SK-N-MC (cell line): ENCODE measurements at regions not wholly inside any gene's neighbourhood (a gene's known extent, or its start where the extent isn't known, plus 50 kb on each side); places are given as distances from the start of the nearest gene placed in this dataset.
"Not testable (repeated sequence)": the region's sequence is repeated elsewhere in the genome, so short reads cannot be mapped to it uniquely, and the experiment has no call there.

ENCODE experiments used
- EZH2 ChIP-seq: fragments of 200-600 bp; sonication (generic); IDR thresholded peaks from one replicate; pipeline ENCODE4 v1.6.1; 2017; ENCODE audit warnings: antibody characterized with exemption
- FOXP2 ChIP-seq: optimal IDR thresholded peaks from 2 replicates; pipeline ENCODE3; 2011; ENCODE audit warnings: mild to moderate bottlenecking, moderate library complexity; ENCODE audit not compliant: insufficient read depth; ENCODE audit errors: extremely low read length, control extremely low read depth
- POLR2AphosphoS5 ChIP-seq: IDR thresholded peaks from 2 replicates; pipeline ENCODE4 v1.6.1; 2012; ENCODE audit warnings: mild to moderate bottlenecking, low read depth, low read length, borderline replicate concordance

DNA sequence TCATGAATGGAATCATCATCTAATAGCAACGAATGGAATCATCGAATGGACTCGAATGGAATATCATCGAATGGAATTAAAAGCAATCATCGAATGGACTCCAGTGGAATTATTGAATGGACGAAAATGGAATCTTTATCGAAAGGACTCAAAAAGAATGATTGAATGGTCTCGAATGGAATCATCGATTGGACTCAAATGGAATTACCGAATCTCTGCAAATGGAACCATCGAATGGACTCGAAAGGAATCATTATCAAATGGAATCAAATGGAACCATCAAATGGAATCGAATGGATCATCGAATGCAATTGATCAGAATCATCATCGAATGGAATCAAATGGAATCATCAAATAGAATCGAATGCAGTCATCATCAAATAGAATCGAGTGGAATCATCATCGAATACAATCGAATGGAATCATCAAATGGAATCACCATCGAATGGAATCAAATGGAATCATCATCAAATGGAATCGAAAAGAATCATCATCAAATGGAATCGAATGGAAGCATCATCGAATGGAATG lies 225.7 kb downstream of the SHCBP1 start:
- not testable (repeated sequence) for TF ChIP-seq EZH2, POLR2AphosphoS5, FOXP2
